Uterus (tissue), 2 donors: ENCODE measurements at regions not wholly inside any gene's neighbourhood (a gene's known extent, or its start where the extent isn't known, plus 50 kb on each side); places are given as distances from the start of the nearest gene placed in this dataset.

ENCODE experiments used
- POLR2A ChIP-seq, 2 donors: fragments of 450-650 bp; IDR thresholded peaks; one replicate each; pipeline ENCODE4 v1.6.1; 2016; ENCODE audit warnings: antibody characterized with exemption in 2 of 2, mild to moderate bottlenecking in 1 of 2, moderate library complexity in 1 of 2
- TF ChIP-seq, protein P1 (sequence below), 4 experiments: fragments of 200-600 bp in 2 of 4; fragments of 450-650 bp in 2 of 4; sonication (generic) in 2 of 4; IDR thresholded peaks; one replicate each; pipeline ENCODE4 v1.5.1; 2016 to 2019; ENCODE audit warnings: antibody characterized with exemption in 4 of 4, mild to moderate bottlenecking in 2 of 4, moderate library complexity in 1 of 4

DNA sequence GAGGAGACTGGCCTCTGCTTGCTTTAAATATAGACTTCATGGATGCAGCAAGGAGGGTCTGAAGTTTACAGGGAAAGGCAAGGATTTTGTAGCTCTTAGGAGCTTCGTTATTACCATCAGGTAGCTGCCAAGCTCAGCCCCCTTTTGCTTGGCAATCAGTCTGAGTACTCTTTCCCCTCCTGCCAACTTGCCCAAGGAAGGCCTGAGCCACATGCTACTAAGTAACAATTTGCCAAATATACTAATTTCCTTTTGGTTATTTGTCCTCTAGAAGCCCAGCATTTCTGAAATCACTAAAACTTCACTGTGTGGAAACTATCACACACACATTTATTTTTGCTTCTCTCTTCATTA, 85.5 kb upstream of the ITPRID2 start:
- TF ChIP-seq, protein P1, sequence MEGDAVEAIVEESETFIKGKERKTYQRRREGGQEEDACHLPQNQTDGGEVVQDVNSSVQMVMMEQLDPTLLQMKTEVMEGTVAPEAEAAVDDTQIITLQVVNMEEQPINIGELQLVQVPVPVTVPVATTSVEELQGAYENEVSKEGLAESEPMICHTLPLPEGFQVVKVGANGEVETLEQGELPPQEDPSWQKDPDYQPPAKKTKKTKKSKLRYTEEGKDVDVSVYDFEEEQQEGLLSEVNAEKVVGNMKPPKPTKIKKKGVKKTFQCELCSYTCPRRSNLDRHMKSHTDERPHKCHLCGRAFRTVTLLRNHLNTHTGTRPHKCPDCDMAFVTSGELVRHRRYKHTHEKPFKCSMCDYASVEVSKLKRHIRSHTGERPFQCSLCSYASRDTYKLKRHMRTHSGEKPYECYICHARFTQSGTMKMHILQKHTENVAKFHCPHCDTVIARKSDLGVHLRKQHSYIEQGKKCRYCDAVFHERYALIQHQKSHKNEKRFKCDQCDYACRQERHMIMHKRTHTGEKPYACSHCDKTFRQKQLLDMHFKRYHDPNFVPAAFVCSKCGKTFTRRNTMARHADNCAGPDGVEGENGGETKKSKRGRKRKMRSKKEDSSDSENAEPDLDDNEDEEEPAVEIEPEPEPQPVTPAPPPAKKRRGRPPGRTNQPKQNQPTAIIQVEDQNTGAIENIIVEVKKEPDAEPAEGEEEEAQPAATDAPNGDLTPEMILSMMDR (IDR thresholded peaks at IDR 0.05) = no peak
- TF ChIP-seq POLR2A (IDR thresholded peaks at IDR 0.05) = no peak
